ENCODE measurements at regions not wholly inside any gene's neighbourhood (a gene's known extent, or its start where the extent isn't known, plus 50 kb on each side); places are given as distances from the start of the nearest gene placed in this dataset.

- DNase-seq (no peak), FAIRE-seq (no peak)
- Histone ChIP-seq H3K4me3 (ENCODE audit: low read depth in 1 of 3, low read length in 3 of 3) (no peak overlapping the region), H3K36me3 (ENCODE audit: control insufficient read depth in 3 of 3, insufficient read depth in 2 of 3, low read depth in 1 of 3, low read length in 3 of 3) (no peaks in the 10 kb centered on the region), H3K4me1 (ENCODE audit: control insufficient read depth in 3 of 3, insufficient read depth in 2 of 3, low read depth in 1 of 3, low read length in 2 of 3) (no peaks in the 10 kb centered on the region), H3K27me3 (ENCODE audit: control insufficient read depth in 3 of 3, insufficient read depth in 3 of 3, low read length in 3 of 3) (no peaks in the 10 kb centered on the region), H3K9me3 (ENCODE audit: control insufficient read depth in 2 of 2, insufficient read depth in 1 of 2, low read depth in 1 of 2, low read length in 1 of 2) (no peaks in the 10 kb centered on the region), H3K27ac (ENCODE audit: low read depth in 1 of 3, low read length in 2 of 3) (no peak overlapping the region)
- WGBS, 3 donors, result 64 to 82% (median 71%) methylated on average over 1 of the region's 1 CpG
Measured at GRCh38 chr6:74312081-74312480, 616.1 kb downstream of the CD109 start.

- Histone ChIP-seq H3K27me3 (ENCODE audit: control insufficient read depth in 3 of 3, insufficient read depth in 3 of 3, low read length in 3 of 3) (no peaks in the 10 kb centered on the region), H3K27ac (ENCODE audit: low read depth in 1 of 3, low read length in 2 of 3) (no peak overlapping the region), H3K36me3 (ENCODE audit: control insufficient read depth in 3 of 3, insufficient read depth in 2 of 3, low read depth in 1 of 3, low read length in 3 of 3) (no peaks in the 10 kb centered on the region), H3K4me1 (ENCODE audit: control insufficient read depth in 3 of 3, insufficient read depth in 2 of 3, low read depth in 1 of 3, low read length in 2 of 3) (no peaks in the 10 kb centered on the region), H3K4me3 (ENCODE audit: low read depth in 1 of 3, low read length in 3 of 3) (no peak overlapping the region), H3K9me3 (ENCODE audit: control insufficient read depth in 2 of 2, insufficient read depth in 1 of 2, low read depth in 1 of 2, low read length in 1 of 2) (no peaks in the 10 kb centered on the region)
- FAIRE-seq, result no peak
- no peak for DNase-seq
- 58 to 64% (median 59%) methylated on average over 2 of the region's 2 CpGs for WGBS, 3 donors
Measured at GRCh38 chr6:74311431-74311830, 615.4 kb downstream of the CD109 start.

DNA sequence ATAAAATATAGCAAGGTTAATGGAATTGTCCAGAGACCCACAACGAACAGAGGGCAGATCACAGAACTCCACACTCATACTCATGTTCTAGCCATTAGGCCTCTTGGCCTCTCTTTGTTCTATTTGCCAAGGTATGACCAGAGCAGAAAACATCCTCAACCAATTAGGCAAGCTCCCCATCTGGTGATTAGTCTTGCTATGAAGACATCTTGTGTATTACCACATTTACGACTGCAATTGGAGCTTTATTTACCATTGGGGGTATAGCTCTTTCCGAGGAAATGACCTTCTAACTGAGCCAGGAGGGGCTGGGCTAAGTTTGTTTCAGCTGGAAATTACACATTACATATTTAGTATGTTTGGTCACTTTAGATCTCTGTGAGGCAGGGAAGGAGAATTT is 593.9 kb downstream of the CD109 start:
- Histone ChIP-seq H3K4me3 (ENCODE audit: low read depth in 1 of 3, low read length in 3 of 3) (no peak overlapping the region), H3K4me1 (ENCODE audit: control insufficient read depth in 3 of 3, insufficient read depth in 2 of 3, low read depth in 1 of 3, low read length in 2 of 3) (no peaks in the 10 kb centered on the region), H3K9me3 (ENCODE audit: control insufficient read depth in 2 of 2, insufficient read depth in 1 of 2, low read depth in 1 of 2, low read length in 1 of 2) (no peaks in the 10 kb centered on the region), H3K27ac (ENCODE audit: low read depth in 1 of 3, low read length in 2 of 3) (peak overlapping the region in 1 of 3 donors; percentile 24), H3K27me3 (ENCODE audit: control insufficient read depth in 3 of 3, insufficient read depth in 3 of 3, low read length in 3 of 3) (no peaks in the 10 kb centered on the region), H3K36me3 (ENCODE audit: control insufficient read depth in 3 of 3, insufficient read depth in 2 of 3, low read depth in 1 of 3, low read length in 3 of 3) (no peaks in the 10 kb centered on the region)
- 42 to 45% (median 45%) methylated on average over 3 of the region's 3 CpGs for whole genome bisulfite sequencing, 3 donors
- DNase-seq, result no peak
- FAIRE-seq, result no peak

- Histone ChIP-seq H3K27ac (ENCODE audit: low read depth in 1 of 3, low read length in 2 of 3) (no peak overlapping the region), H3K4me3 (ENCODE audit: low read depth in 1 of 3, low read length in 3 of 3) (no peak overlapping the region), H3K27me3 (ENCODE audit: control insufficient read depth in 3 of 3, insufficient read depth in 3 of 3, low read length in 3 of 3) (no peaks in the 10 kb centered on the region), H3K9me3 (ENCODE audit: control insufficient read depth in 2 of 2, insufficient read depth in 1 of 2, low read depth in 1 of 2, low read length in 1 of 2) (no peaks in the 10 kb centered on the region), H3K4me1 (ENCODE audit: control insufficient read depth in 3 of 3, insufficient read depth in 2 of 3, low read depth in 1 of 3, low read length in 2 of 3) (no peaks in the 10 kb centered on the region), H3K36me3 (ENCODE audit: control insufficient read depth in 3 of 3, insufficient read depth in 2 of 3, low read depth in 1 of 3, low read length in 3 of 3) (no peaks in the 10 kb centered on the region)
- no peak for FAIRE-seq
- no peak for DNase-seq
- 53 to 80% (median 67%) methylated on average over 3 of the region's 3 CpGs for WGBS, 3 donors
Measured at GRCh38 chr6:74287932-74288331, 591.9 kb downstream of the CD109 start.

DNA sequence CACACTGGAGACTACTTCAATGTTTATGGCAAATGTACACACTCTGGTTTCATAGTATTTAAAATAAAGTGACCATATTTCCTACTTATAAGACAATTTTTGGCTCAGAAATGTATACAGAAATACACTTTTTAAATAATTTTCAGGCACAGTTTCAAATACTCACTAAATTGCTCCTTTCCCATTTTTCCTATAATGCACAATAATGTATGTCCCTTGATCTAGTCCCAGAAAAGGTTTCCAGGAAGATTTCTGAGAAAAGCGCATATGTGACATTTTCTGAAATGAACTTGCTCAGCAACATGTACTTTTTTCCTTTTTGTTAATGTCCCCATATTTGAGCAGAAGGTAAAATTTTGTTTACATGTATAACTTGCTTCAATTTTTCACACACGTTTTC is 591.4 kb downstream of the CD109 start:
- Histone ChIP-seq H3K4me1 (ENCODE audit: control insufficient read depth in 3 of 3, insufficient read depth in 2 of 3, low read depth in 1 of 3, low read length in 2 of 3) (no peaks in the 10 kb centered on the region), H3K27me3 (ENCODE audit: control insufficient read depth in 3 of 3, insufficient read depth in 3 of 3, low read length in 3 of 3) (no peaks in the 10 kb centered on the region), H3K36me3 (ENCODE audit: control insufficient read depth in 3 of 3, insufficient read depth in 2 of 3, low read depth in 1 of 3, low read length in 3 of 3) (no peaks in the 10 kb centered on the region), H3K27ac (ENCODE audit: low read depth in 1 of 3, low read length in 2 of 3) (no peak overlapping the region), H3K9me3 (ENCODE audit: control insufficient read depth in 2 of 2, insufficient read depth in 1 of 2, low read depth in 1 of 2, low read length in 1 of 2) (no peaks in the 10 kb centered on the region), H3K4me3 (ENCODE audit: low read depth in 1 of 3, low read length in 3 of 3) (no peak overlapping the region)
- DNase-seq, result no peak
- FAIRE-seq, result no peak
- WGBS, 3 donors, result 68 to 73% (median 72%) methylated on average over 2 of the region's 2 CpGs

DNA sequence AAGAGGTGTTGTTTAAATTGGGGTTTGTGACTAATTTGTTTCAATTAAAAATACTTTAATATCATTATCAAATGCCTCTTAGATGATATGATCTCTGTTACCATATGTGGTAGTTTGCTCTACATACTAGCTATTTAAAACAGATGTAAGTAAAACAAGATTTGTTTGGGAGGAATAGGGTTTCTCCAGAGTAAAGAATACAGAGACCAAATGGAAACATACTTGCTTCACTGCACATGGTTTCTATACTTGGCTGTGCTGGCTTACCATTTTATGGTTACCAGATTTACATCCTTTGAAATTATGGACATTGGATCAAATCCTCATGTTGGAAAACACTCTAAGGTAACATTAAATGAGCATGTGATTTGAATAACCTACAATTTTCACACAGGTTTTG is 588.3 kb downstream of the CD109 start:
- Histone ChIP-seq H3K27ac (ENCODE audit: low read depth in 1 of 3, low read length in 2 of 3) (no peak overlapping the region), H3K9me3 (ENCODE audit: control insufficient read depth in 2 of 2, insufficient read depth in 1 of 2, low read depth in 1 of 2, low read length in 1 of 2) (no peaks in the 10 kb centered on the region), H3K4me3 (ENCODE audit: low read depth in 1 of 3, low read length in 3 of 3) (no peak overlapping the region), H3K4me1 (ENCODE audit: control insufficient read depth in 3 of 3, insufficient read depth in 2 of 3, low read depth in 1 of 3, low read length in 2 of 3) (no peaks in the 10 kb centered on the region), H3K27me3 (ENCODE audit: control insufficient read depth in 3 of 3, insufficient read depth in 3 of 3, low read length in 3 of 3) (no peaks in the 10 kb centered on the region), H3K36me3 (ENCODE audit: control insufficient read depth in 3 of 3, insufficient read depth in 2 of 3, low read depth in 1 of 3, low read length in 3 of 3) (no peaks in the 10 kb centered on the region)
- no peak for FAIRE-seq
- no peak for DNase-seq

GRCh38 chr6:74283532-74283931 is 587.5 kb downstream of the CD109 start:
- Histone ChIP-seq H3K4me1 (ENCODE audit: control insufficient read depth in 3 of 3, insufficient read depth in 2 of 3, low read depth in 1 of 3, low read length in 2 of 3) (no peaks in the 10 kb centered on the region), H3K36me3 (ENCODE audit: control insufficient read depth in 3 of 3, insufficient read depth in 2 of 3, low read depth in 1 of 3, low read length in 3 of 3) (no peaks in the 10 kb centered on the region), H3K4me3 (ENCODE audit: low read depth in 1 of 3, low read length in 3 of 3) (no peak overlapping the region), H3K9me3 (ENCODE audit: control insufficient read depth in 2 of 2, insufficient read depth in 1 of 2, low read depth in 1 of 2, low read length in 1 of 2) (no peaks in the 10 kb centered on the region), H3K27me3 (ENCODE audit: control insufficient read depth in 3 of 3, insufficient read depth in 3 of 3, low read length in 3 of 3) (no peaks in the 10 kb centered on the region), H3K27ac (ENCODE audit: low read depth in 1 of 3, low read length in 2 of 3) (no peak overlapping the region)
- WGBS, 3 donors, result 20 to 35% (median 31%) methylated on average over 3 of the region's 3 CpGs
- FAIRE-seq, result no peak
- no peak for DNase-seq

GRCh38 chr6:74282143-74282689 is 586.2 kb downstream of the CD109 start:
- Histone ChIP-seq H3K4me1 (ENCODE audit: control insufficient read depth in 3 of 3, insufficient read depth in 2 of 3, low read depth in 1 of 3, low read length in 2 of 3) (no peaks in the 10 kb centered on the region), H3K27me3 (ENCODE audit: control insufficient read depth in 3 of 3, insufficient read depth in 3 of 3, low read length in 3 of 3) (no peaks in the 10 kb centered on the region), H3K4me3 (ENCODE audit: low read depth in 1 of 3, low read length in 3 of 3) (no peak overlapping the region), H3K36me3 (ENCODE audit: control insufficient read depth in 3 of 3, insufficient read depth in 2 of 3, low read depth in 1 of 3, low read length in 3 of 3) (no peaks in the 10 kb centered on the region), H3K27ac (ENCODE audit: low read depth in 1 of 3, low read length in 2 of 3) (no peak overlapping the region), H3K9me3 (ENCODE audit: control insufficient read depth in 2 of 2, insufficient read depth in 1 of 2, low read depth in 1 of 2, low read length in 1 of 2) (no peaks in the 10 kb centered on the region)
- no peak for FAIRE-seq
- 93 to 95% (median 94%) methylated on average over 13 of the region's 13 CpGs for WGBS, 3 donors
- no peak for DNase-seq

DNA sequence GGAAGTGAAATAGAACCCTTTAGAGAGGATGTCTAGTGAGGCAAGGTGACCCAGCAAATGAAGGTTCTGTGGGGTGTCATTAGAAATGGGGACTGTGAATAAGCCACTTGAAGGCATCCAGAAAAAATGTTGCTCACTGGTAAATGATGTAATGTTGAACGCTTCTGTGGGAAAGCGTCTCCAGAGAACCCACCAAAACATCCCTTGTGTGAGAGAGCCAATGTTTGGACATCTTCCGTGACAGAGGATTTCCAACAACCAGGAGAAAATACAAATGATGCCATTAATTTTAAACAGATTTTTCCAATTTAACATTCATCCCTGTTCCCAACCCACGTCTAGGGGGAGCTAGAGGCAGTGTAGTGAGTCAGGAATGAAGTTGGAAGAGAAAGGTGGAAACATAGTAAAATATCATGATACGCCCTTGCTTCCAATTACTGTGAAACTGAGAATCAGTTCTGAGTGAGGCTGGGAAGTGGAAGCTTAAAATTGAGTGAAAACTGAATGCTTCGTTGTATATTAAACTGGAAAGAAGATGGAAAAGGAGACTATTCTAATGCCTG is 584.2 kb downstream of the CD109 start:
- no peak for FAIRE-seq
- 64 to 71% (median 70%) methylated on average over 6 of the region's 6 CpGs for WGBS, 3 donors
- H3K4me1 ChIP-seq (ENCODE audit: control insufficient read depth in 3 of 3, insufficient read depth in 2 of 3, low read depth in 1 of 3, low read length in 2 of 3), result no peaks in the 10 kb centered on the region

More for the DNA sequence above, 584.2 kb downstream of the CD109 start:
- Histone ChIP-seq H3K27ac (ENCODE audit: low read depth in 1 of 3, low read length in 2 of 3) (no peak overlapping the region), H3K4me3 (ENCODE audit: low read depth in 1 of 3, low read length in 3 of 3) (no peak overlapping the region), H3K27me3 (ENCODE audit: control insufficient read depth in 3 of 3, insufficient read depth in 3 of 3, low read length in 3 of 3) (no peaks in the 10 kb centered on the region), H3K9me3 (ENCODE audit: control insufficient read depth in 2 of 2, insufficient read depth in 1 of 2, low read depth in 1 of 2, low read length in 1 of 2) (no peaks in the 10 kb centered on the region), H3K36me3 (ENCODE audit: control insufficient read depth in 3 of 3, insufficient read depth in 2 of 3, low read depth in 1 of 3, low read length in 3 of 3) (no peaks in the 10 kb centered on the region)
- DNase-seq, result no peak

All from small intestine (tissue), 7 donors.